PC-9 (cell line): ENCODE measurements at regions not wholly inside any gene's neighbourhood (a gene's known extent, or its start where the extent isn't known, plus 50 kb on each side); places are given as distances from the start of the nearest gene placed in this dataset.

Experiments
- CTCF ChIP-seq: fragments of 200-600 bp; sonication (generic); conservative IDR thresholded peaks from 2 replicates; pipeline ENCODE4 v1.6.1; 2017; ENCODE audit warnings: mixed run types, antibody characterized with exemption, mild to moderate bottlenecking, moderate library complexity
- EZH2 ChIP-seq: fragments of 200-600 bp; sonication (generic); IDR thresholded peaks from 2 replicates; pipeline ENCODE4 v1.8.0; 2017; ENCODE audit warnings: antibody characterized with exemption, low read depth

DNA sequence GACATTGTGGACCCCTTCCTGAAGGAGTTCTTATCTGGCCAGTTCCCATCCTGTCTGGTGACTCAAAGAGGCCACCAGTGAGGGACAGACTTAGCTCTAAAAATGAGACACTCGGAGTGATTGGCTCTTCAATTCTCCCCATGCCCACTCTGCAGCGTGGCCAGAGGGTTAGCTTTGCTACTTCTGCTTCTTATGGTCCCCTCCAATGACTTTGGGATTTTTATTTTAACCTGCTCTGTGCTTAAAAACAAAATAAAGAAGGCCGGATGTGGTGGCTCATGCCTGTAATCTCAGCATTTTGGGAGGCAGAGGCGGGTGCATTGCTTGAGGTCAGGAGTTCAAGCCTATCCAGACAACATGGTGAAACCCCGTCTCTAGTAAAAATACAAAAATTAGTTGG, 573.0 kb upstream of the AUTS2 start:
- TF ChIP-seq CTCF (no peak), EZH2 (no peak)
